ENCODE measurements at regions not wholly inside any gene's neighbourhood (a gene's known extent, or its start where the extent isn't known, plus 50 kb on each side); places are given as distances from the start of the nearest gene placed in this dataset.

DNA sequence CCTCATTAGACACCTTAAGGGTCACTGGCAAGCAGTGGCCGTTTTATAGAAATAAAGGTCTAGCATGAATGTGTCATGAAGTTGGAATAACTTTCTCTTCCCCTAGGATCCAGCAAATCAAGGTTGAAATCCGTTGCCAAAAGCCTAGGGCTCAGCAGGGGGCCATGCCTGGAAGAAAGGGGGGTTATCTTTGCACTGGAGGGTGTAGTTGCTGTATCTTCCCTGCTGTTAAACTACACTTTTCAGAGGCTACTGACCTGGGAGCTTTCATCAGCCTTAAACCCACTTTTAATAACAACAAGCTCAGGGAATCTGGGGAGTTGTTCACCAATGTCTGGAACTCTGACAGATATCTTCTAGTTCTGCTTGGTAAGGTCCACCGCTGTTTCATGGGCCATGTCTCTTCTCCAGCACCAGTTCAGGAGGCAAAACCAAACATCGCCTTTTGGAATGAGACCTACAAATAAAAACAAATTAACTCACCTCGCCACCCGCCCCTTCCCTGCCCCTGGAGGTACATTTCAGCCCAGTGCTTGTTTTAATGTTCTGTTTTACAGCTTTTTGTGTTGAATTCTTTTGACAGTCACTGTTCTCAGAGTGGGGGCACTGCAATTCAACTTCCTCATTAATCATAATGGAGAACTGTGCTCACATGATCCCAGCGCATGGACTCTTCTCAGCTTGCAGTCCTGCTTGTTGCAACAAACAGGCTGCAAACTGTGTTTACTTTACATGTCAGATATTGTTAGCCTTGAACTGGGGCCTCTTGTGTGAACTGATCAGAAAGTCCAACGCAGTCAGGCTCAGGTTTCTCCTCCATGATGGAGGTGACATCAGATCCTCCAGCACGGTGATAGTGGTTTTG, 508.7 kb downstream of the KCNJ2 start:
- no peaks in the 10 kb centered on the region for H3K27me3 ChIP-seq
- no peak overlapping the region for H3K4me3 ChIP-seq
- H3K36me3 ChIP-seq: no peaks in the 10 kb centered on the region
- TF ChIP-seq CTCF (IDR thresholded peaks at IDR 0.05): no peak
- no peaks in the 10 kb centered on the region for H3K9me3 ChIP-seq
- no peak overlapping the region for H3K27ac ChIP-seq
- no peak for DNase-seq (ENCODE audit: low spot score)
- no peaks in the 10 kb centered on the region for H3K4me1 ChIP-seq

GRCh38 chr17:70678889-70679288, 509.6 kb downstream of the KCNJ2 start:
- H3K9me3 ChIP-seq: no peaks in the 10 kb centered on the region
- TF ChIP-seq CTCF (IDR thresholded peaks at IDR 0.05): no peak
- H3K4me3 ChIP-seq: no peak overlapping the region
- no peaks in the 10 kb centered on the region for H3K27me3 ChIP-seq
- no peaks in the 10 kb centered on the region for H3K4me1 ChIP-seq
- DNase-seq (ENCODE audit: low spot score): no peak
- no peaks in the 10 kb centered on the region for H3K36me3 ChIP-seq
- H3K27ac ChIP-seq: no peak overlapping the region

DNA sequence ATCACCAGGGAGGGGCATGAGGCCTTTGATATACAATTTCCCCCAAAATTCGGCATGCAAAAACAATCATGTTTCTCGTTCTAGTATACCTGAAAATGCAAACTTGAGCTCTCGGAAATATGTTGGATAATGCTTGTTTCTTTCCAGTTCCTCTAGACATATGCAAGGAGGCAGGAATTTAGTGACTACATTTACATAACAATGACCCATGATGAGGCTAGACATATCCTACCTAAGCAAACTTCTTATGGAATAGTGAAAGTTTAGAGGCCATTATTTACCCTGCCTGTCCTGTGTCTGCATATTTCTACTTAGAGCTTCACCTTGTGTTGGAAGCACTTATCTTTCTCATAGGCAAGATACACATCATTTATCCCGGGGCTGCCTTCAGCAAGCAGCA, 514.6 kb downstream of the KCNJ2 start:
- no peaks in the 10 kb centered on the region for H3K4me1 ChIP-seq
- no peak overlapping the region for H3K27ac ChIP-seq
- H3K36me3 ChIP-seq: no peaks in the 10 kb centered on the region
- no peaks in the 10 kb centered on the region for H3K27me3 ChIP-seq
- no peaks in the 10 kb centered on the region for H3K9me3 ChIP-seq
- DNase-seq (ENCODE audit: low spot score): no peak
- no peak overlapping the region for H3K4me3 ChIP-seq
- no peak for TF ChIP-seq CTCF (IDR thresholded peaks at IDR 0.05)

DNA sequence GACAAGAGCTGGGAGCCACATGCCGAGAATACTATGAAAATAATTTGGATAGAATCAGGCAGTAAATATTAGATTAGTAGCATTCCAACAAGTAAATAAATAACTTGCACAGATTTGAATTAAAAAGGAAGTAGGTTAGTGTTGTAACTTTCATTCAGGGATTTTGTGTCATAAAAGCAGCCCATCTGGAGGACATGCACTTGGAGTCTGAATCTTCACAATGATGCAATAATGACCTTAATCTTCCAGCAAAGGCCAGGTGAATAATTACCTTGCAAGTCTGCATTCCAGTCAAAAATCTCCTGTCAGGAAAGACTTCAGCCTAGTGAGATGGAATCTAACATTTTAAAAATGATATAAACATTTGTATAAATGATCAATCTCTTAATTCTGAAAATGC, 518.1 kb downstream of the KCNJ2 start:
- Histone ChIP-seq H3K4me1 (no peaks in the 10 kb centered on the region), H3K36me3 (no peaks in the 10 kb centered on the region), H3K4me3 (no peak overlapping the region), H3K27ac (no peak overlapping the region), H3K9me3 (no peaks in the 10 kb centered on the region), H3K27me3 (no peaks in the 10 kb centered on the region)
- no peak for TF ChIP-seq CTCF (IDR thresholded peaks at IDR 0.05)
- no peak for DNase-seq (ENCODE audit: low spot score)

DNA sequence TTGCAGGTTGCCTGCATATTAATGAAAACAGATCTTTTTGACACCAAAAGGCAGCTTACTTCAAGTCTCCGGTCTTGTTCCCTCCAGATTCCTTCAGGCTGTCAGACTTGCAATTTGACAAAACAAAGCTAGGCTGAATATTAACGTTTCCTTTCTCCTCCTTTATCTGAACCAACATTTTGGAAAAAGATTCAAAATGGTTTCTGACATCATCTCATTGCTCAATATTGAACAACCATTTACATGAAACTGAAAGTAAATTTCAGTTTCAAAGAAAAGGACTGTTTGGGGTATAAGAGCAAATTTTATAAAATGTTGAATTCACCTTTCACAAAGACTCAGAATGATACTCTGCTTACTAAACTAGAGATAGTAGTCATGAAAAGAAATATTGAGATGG, 521.8 kb downstream of the KCNJ2 start:
- no peaks in the 10 kb centered on the region for H3K27me3 ChIP-seq
- H3K4me1 ChIP-seq: no peaks in the 10 kb centered on the region
- no peak overlapping the region for H3K27ac ChIP-seq
- TF ChIP-seq CTCF (IDR thresholded peaks at IDR 0.05): no peak
- H3K36me3 ChIP-seq: no peaks in the 10 kb centered on the region
- no peak overlapping the region for H3K4me3 ChIP-seq
- DNase-seq (ENCODE audit: low spot score): no peak
- no peaks in the 10 kb centered on the region for H3K9me3 ChIP-seq

DNA sequence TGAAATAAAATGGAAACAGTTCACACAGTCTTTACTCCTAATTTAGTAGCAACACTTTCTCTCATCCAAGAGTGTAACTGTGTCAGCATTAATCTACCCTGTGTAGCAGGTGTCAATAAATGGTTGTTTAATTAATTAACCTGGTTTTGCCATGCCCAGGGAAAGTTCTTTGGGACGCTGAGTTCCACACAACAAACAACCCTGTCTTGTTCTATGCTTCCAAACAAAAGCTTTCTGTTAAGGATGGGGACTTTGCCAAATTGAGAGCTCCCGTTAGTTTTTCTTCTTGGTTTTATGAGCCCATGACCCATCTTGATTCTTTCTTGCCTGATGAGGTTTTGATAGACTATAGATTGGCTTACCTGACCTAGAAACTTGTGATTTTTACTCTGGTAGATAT, 530.1 kb downstream of the KCNJ2 start:
- no peak for TF ChIP-seq CTCF (IDR thresholded peaks at IDR 0.05)

More for the DNA sequence above, 530.1 kb downstream of the KCNJ2 start:
- DNase-seq (ENCODE audit: low spot score): no peak
- Histone ChIP-seq H3K27ac (no peak overlapping the region), H3K4me1 (no peaks in the 10 kb centered on the region), H3K4me3 (no peak overlapping the region), H3K9me3 (no peaks in the 10 kb centered on the region), H3K36me3 (no peaks in the 10 kb centered on the region), H3K27me3 (no peaks in the 10 kb centered on the region)
